H1 (cell line): ENCODE measurements at regions not wholly inside any gene's neighbourhood (a gene's known extent, or its start where the extent isn't known, plus 50 kb on each side); places are given as distances from the start of the nearest gene placed in this dataset.

Experiments
- CTCF ChIA-PET: fragments of 300-600 bp; sonication (Branson Sonifier 250); formaldehyde crosslinking; loops from one replicate; lab custom pipeline; 2021; ENCODE audit not compliant: partially characterized antibody; lab: Charles Lee
- POLR2A ChIA-PET: fragments of 300-600 bp; sonication (Branson Sonifier 250); formaldehyde crosslinking; loops from one replicate; lab custom pipeline; 2021; ENCODE audit warnings: inconsistent platforms; ENCODE audit not compliant: partially characterized antibody; lab: Charles Lee
- DNase-seq, 2 experiments: peaks; one replicate each; pipeline versions ENCODE4 v3.0.0 to v3.0.0-alpha.2; 2010 to 2022; ENCODE audit warnings: low spot score in 2 of 2, low read depth in 1 of 2, mixed read lengths in 1 of 2
- FAIRE-seq: peaks from 2 replicates; lab custom pipeline; 2011; peaks lifted over from hg19 to GRCh38; lab: Jason Lieb, UNC
- H2AFZ ChIP-seq: 2 replicates; pipeline ENCODE4 v1.8.1; 2012; ENCODE audit warnings: low read length, inconsistent platforms
- H2AK5ac ChIP-seq: 2 replicates; pipeline ENCODE4 v1.6.1; 2013; ENCODE audit warnings: low read depth, low read length
- H2BK120ac ChIP-seq: replicated peaks from 2 replicates; pipeline ENCODE3; 2013; ENCODE audit warnings: low read depth, low read length, inconsistent platforms
- H2BK12ac ChIP-seq: 2 replicates; pipeline ENCODE4 v1.6.1; 2013; ENCODE audit warnings: low read depth, low read length
- H2BK15ac ChIP-seq: 2 replicates; pipeline ENCODE4 v1.6.1; 2013; ENCODE audit warnings: low read length
- H2BK20ac ChIP-seq: 2 replicates; pipeline ENCODE4 v1.6.1; 2013; ENCODE audit warnings: low read length
- H2BK5ac ChIP-seq: 2 replicates; pipeline ENCODE4 v1.6.1; 2013; ENCODE audit warnings: low read depth, low read length
- H3K14ac ChIP-seq: 2 replicates; pipeline ENCODE4 v1.6.1; 2013; ENCODE audit warnings: inconsistent platforms; ENCODE audit not compliant: insufficient read length
- H3K18ac ChIP-seq: 2 replicates; pipeline ENCODE4 v1.6.1; 2013; ENCODE audit warnings: low read length; ENCODE audit errors: extremely low read depth
- H3K23ac ChIP-seq: 2 replicates; pipeline ENCODE4 v1.6.1; 2013; ENCODE audit warnings: inconsistent platforms; ENCODE audit not compliant: insufficient read length
- H3K23me2 ChIP-seq: 2 replicates; pipeline ENCODE4 v1.6.1; 2013; ENCODE audit warnings: low read depth, low read length
- H3K27ac ChIP-seq: 2 replicates; pipeline ENCODE4 v1.6.1; 2011; ENCODE audit warnings: low read depth, low read length, inconsistent platforms
- H3K27me3 ChIP-seq, 4 experiments: replicated peaks in 1 of 4; 1 replicate in 1 of 4; 2 replicates in 3 of 4; pipeline versions ENCODE4 v1.6.1 to v1.8.1; 2011 to 2013; ENCODE audit warnings: low read length in 3 of 4, mild to moderate bottlenecking in 3 of 4, inconsistent platforms in 2 of 4, mixed read lengths in 2 of 4, moderate library complexity in 1 of 4; ENCODE audit not compliant: control insufficient read depth in 3 of 4, insufficient read depth in 3 of 4; ENCODE audit errors: extremely low read depth in 1 of 4
- H3K36me3 ChIP-seq, 4 experiments: 2 replicates each; pipeline versions ENCODE4 v1.6.1 to v1.8.1; 2011 to 2013; ENCODE audit warnings: mild to moderate bottlenecking in 4 of 4, low read length in 3 of 4, moderate library complexity in 2 of 4, control low read depth in 1 of 4, inconsistent platforms in 1 of 4; ENCODE audit not compliant: insufficient read depth in 4 of 4, control insufficient read depth in 2 of 4
- H3K4ac ChIP-seq: replicated peaks from 2 replicates; pipeline ENCODE3; 2013; ENCODE audit warnings: low read length, low read depth, mixed read lengths, inconsistent platforms; ENCODE audit not compliant: insufficient read length
- H3K4me1 ChIP-seq, 4 experiments: replicated peaks in 1 of 4; 1 replicate in 1 of 4; 2 replicates in 3 of 4; pipeline versions ENCODE4 v1.6.1 to v1.8.1; 2011 to 2013; ENCODE audit warnings: low read length in 3 of 4, inconsistent platforms in 2 of 4, mixed read lengths in 1 of 4; ENCODE audit not compliant: insufficient read depth in 4 of 4, control insufficient read depth in 3 of 4
- H3K4me2 ChIP-seq, 2 experiments: 2 replicates each; pipeline versions ENCODE4 v1.6.1 to v1.8.1; 2011 to 2013; ENCODE audit warnings: low read depth in 2 of 2, low read length in 2 of 2, control low read depth in 1 of 2, inconsistent platforms in 1 of 2, mild to moderate bottlenecking in 1 of 2; ENCODE audit not compliant: insufficient read depth in 1 of 2
- H3K4me3 ChIP-seq, 4 experiments: fragments of 200-600, 300-600 bp in 1 of 4; sonication (generic), shearing (Covaris generic), sonication (Bioruptor Twin) in 1 of 4; 2 replicates each; pipeline versions ENCODE4 v1.5.1 to v1.8.1; 2011 to 2016; ENCODE audit warnings: low read length in 4 of 4, low read depth in 3 of 4, control low read depth in 2 of 4, inconsistent platforms in 2 of 4, mild to moderate bottlenecking in 2 of 4, mixed read lengths in 1 of 4, moderate library complexity in 1 of 4; ENCODE audit not compliant: insufficient read depth in 2 of 4; ENCODE audit errors: extremely low read depth in 1 of 4
- H3K56ac ChIP-seq: replicated peaks from 2 replicates; pipeline ENCODE3; 2013; ENCODE audit warnings: low read depth, mild to moderate bottlenecking, mixed read lengths, low read length, inconsistent platforms; ENCODE audit not compliant: insufficient read length
- H3K79me1 ChIP-seq: 2 replicates; pipeline ENCODE4 v1.6.1; 2013; ENCODE audit warnings: low read depth, low read length, control low read depth
- H3K79me2 ChIP-seq, 2 experiments: 2 replicates each; pipeline versions ENCODE4 v1.6.1 to v1.8.1; 2012 to 2013; ENCODE audit warnings: low read length in 2 of 2, mild to moderate bottlenecking in 2 of 2, inconsistent platforms in 1 of 2; ENCODE audit not compliant: insufficient read depth in 2 of 2, control insufficient read depth in 1 of 2
- H3K9ac ChIP-seq, 4 experiments: replicated peaks in 1 of 4; 1 replicate in 1 of 4; 2 replicates in 3 of 4; pipeline versions ENCODE4 v1.6.1 to v1.8.1; 2011 to 2013; ENCODE audit warnings: low read depth in 3 of 4, low read length in 3 of 4, control low read depth in 2 of 4, mild to moderate bottlenecking in 2 of 4, moderate library complexity in 2 of 4, inconsistent platforms in 1 of 4; ENCODE audit errors: extremely low read depth in 1 of 4
- H3K9me3 ChIP-seq, 2 experiments: 2 replicates each; pipeline versions ENCODE4 v1.6.1 to v1.8.1; 2012 to 2013; ENCODE audit warnings: mild to moderate bottlenecking in 2 of 2, moderate library complexity in 2 of 2, control low read depth in 1 of 2, inconsistent platforms in 1 of 2, low read depth in 1 of 2, low read length in 1 of 2, mixed read lengths in 1 of 2; ENCODE audit not compliant: insufficient read depth in 2 of 2
- H4K20me1 ChIP-seq, 2 experiments: replicated peaks in 1 of 2; 2 replicates each; pipeline versions ENCODE3 to v1.8.1; 2011 to 2013; ENCODE audit warnings: inconsistent platforms in 2 of 2, low read length in 2 of 2, mild to moderate bottlenecking in 1 of 2; ENCODE audit not compliant: insufficient read depth in 2 of 2, control insufficient read depth in 1 of 2
- H4K5ac ChIP-seq: 2 replicates; pipeline ENCODE4 v1.6.1; 2013; ENCODE audit warnings: low read length, low read depth, mixed read lengths, inconsistent platforms; ENCODE audit not compliant: insufficient read length
- H4K8ac ChIP-seq: 2 replicates; pipeline ENCODE4 v1.8.0; 2013; ENCODE audit warnings: mild to moderate bottlenecking, moderate library complexity, low read length, inconsistent platforms; ENCODE audit not compliant: insufficient read depth; ENCODE audit errors: extremely low read depth
- H4K91ac ChIP-seq: replicated peaks from 2 replicates; pipeline ENCODE3; 2013; ENCODE audit warnings: low read length, mixed read lengths, inconsistent platforms; ENCODE audit not compliant: insufficient read length
- ASH2L ChIP-seq: fragments of 200-600, 300-600 bp; sonication (generic); IDR thresholded peaks from one replicate; pipeline ENCODE4 v1.7.1; 2017; ENCODE audit warnings: low read length
- CBX8 ChIP-seq: fragments of 300-800, 300-1000 bp; sonication (generic); IDR thresholded peaks from 2 replicates; pipeline ENCODE4 v1.7.1; 2016; ENCODE audit warnings: low read depth, low read length, borderline replicate concordance
- CHD1 ChIP-seq: IDR thresholded peaks from 2 replicates; pipeline ENCODE4 v1.6.1; 2012; ENCODE audit warnings: low read depth, low read length, improper control_type of control experiment
- CHD2 ChIP-seq: IDR thresholded peaks from 2 replicates; pipeline ENCODE4 v1.6.1; 2012; ENCODE audit warnings: low read length, improper control_type of control experiment
- EZH2 ChIP-seq: fragments of 200-600 bp; sonication (generic); IDR thresholded peaks from 2 replicates; pipeline ENCODE4 v1.7.1; 2012; ENCODE audit warnings: low read depth, mild to moderate bottlenecking, moderate library complexity, low read length, inconsistent platforms; ENCODE audit not compliant: severe bottlenecking
- KDM5A ChIP-seq: fragments of 200-600 bp; IDR thresholded peaks from 2 replicates; pipeline ENCODE4 v1.7.1; 2012; ENCODE audit warnings: mild to moderate bottlenecking, low read length, inconsistent platforms, mixed read lengths
- MAFK ChIP-seq: IDR thresholded peaks from 2 replicates; pipeline ENCODE4 v1.6.1; 2012; ENCODE audit warnings: low read depth, mild to moderate bottlenecking, improper control_type of control experiment, low read length
- NANOG ChIP-seq: IDR thresholded peaks from 2 replicates; pipeline ENCODE4 v1.6.1; 2011; ENCODE audit warnings: low read length, low read depth, mild to moderate bottlenecking, inconsistent platforms; ENCODE audit not compliant: insufficient read depth, poor library complexity, severe bottlenecking
- NRF1 ChIP-seq: IDR thresholded peaks from 2 replicates; pipeline ENCODE4 v1.6.1; 2011; ENCODE audit warnings: mild to moderate bottlenecking, low read depth, low read length, improper control_type of control experiment
- POU5F1 ChIP-seq: IDR thresholded peaks from 2 replicates; pipeline ENCODE4 v1.6.1; 2011; ENCODE audit warnings: low read depth, mild to moderate bottlenecking, low read length, moderate library complexity
- SAP30 ChIP-seq: fragments of 300-600 bp; sonication (generic); IDR thresholded peaks from 2 replicates; pipeline ENCODE4 v1.7.1; 2012; ENCODE audit warnings: low read length, moderate library complexity, mild to moderate bottlenecking, inconsistent platforms; ENCODE audit not compliant: insufficient read depth, insufficient replicate concordance
- SP1 ChIP-seq: IDR thresholded peaks from 2 replicates; pipeline ENCODE4 v1.6.1; 2011; ENCODE audit warnings: low read depth, low read length
- SUZ12 ChIP-seq: fragments of 200-600 bp; sonication (generic); IDR thresholded peaks from 2 replicates; pipeline ENCODE4 v1.6.1; 2012; ENCODE audit warnings: mild to moderate bottlenecking, inconsistent platforms, low read length, moderate library complexity, mixed read lengths
- TAF7 ChIP-seq: optimal IDR thresholded peaks from 2 replicates; pipeline ENCODE3; 2011; ENCODE audit warnings: low read depth, mild to moderate bottlenecking, inconsistent platforms, low read length, moderate library complexity, borderline replicate concordance
- TBP ChIP-seq: IDR thresholded peaks from 2 replicates; pipeline ENCODE4 v1.6.1; 2011; ENCODE audit warnings: low read depth, low read length, improper control_type of control experiment
- TCF12 ChIP-seq: IDR thresholded peaks from 2 replicates; pipeline ENCODE4 v1.6.1; 2011; ENCODE audit warnings: low read depth, mild to moderate bottlenecking, low read length
- WGBS, 2 experiments: shearing (Covaris generic) in 1 of 2; methylation state at CpG; one replicate each; pipeline versions ENCODE4 v1.1.6 to v1.1.7; 2013 to 2015; ENCODE audit warnings: low lambda C conversion rate in 2 of 2, mixed read lengths in 2 of 2, inconsistent platforms in 1 of 2, low coverage in 1 of 2, missing lambda C conversion rate in 1 of 2; ENCODE audit not compliant: insufficient replicate concordance in 2 of 2, insufficient coverage in 1 of 2, insufficient read length in 1 of 2; ENCODE audit errors: extremely low coverage in 1 of 2, missing lambda C conversion rate in 1 of 2; 5-methylcytosine and 5-hydroxymethylcytosine counted together

DNA sequence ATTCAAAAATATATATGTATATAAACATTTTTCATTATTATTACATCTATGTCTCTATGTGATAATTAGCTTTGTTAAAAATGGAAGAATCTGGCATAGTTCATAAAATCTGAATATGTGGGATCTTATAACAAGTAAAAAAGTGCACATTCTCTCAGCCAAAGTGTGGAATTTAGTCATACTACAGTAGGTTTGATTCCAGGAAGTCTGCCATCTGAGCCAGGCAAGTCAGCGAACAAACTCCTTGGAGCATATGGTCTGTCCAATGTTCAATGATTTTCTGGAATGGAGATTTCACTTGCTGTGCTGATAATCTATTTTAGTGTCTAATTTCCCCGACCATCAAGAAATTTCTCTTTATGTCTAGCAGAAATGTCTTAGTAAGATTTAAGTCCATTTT, 1033.2 kb upstream of the NXPH2 start:
- no peaks in the 10 kb centered on the region for H3K79me1 ChIP-seq
- no peak overlapping the region for H3K9ac ChIP-seq
- H2AFZ ChIP-seq: no peak overlapping the region
- no peak overlapping the region for H2BK120ac ChIP-seq
- no peak overlapping the region for H4K8ac ChIP-seq
- no peak overlapping the region for H2BK5ac ChIP-seq
- no peaks in the 10 kb centered on the region for H3K79me2 ChIP-seq
- no peak overlapping the region for H3K4me2 ChIP-seq
- ChIA-PET POLR2A (no interaction called here), CTCF (no interaction called here)
- H2BK12ac ChIP-seq: no peak overlapping the region
- H3K18ac ChIP-seq: no peak overlapping the region
- no peak overlapping the region for H2AK5ac ChIP-seq
- no peak overlapping the region for H4K5ac ChIP-seq
- no peak overlapping the region for H3K27ac ChIP-seq
- no peak overlapping the region for H2BK20ac ChIP-seq
- H3K23me2 ChIP-seq: no peaks in the 10 kb centered on the region; the same call in 1 of the 2 replicates
- FAIRE-seq (no peak), DNase-seq (no peak)
- H3K9me3 ChIP-seq: no peaks in the 10 kb centered on the region
- H3K27me3 ChIP-seq: no peaks in the 10 kb centered on the region
- no peak overlapping the region for H3K14ac ChIP-seq
- no peaks in the 10 kb centered on the region for H3K4me1 ChIP-seq
- H3K36me3 ChIP-seq: no peaks in the 10 kb centered on the region
- H2BK15ac ChIP-seq: no peak overlapping the region
- no peaks in the 10 kb centered on the region for H4K20me1 ChIP-seq
- 85% methylated on average over 2 of the region's 2 CpGs; no CpG with 5 or more reads in 1 of the 2 experiments for WGBS, 2 experiments
- H3K4me3 ChIP-seq: no peak overlapping the region
- no peak overlapping the region for H3K23ac ChIP-seq
- no peak overlapping the region for H4K91ac ChIP-seq
- no peak overlapping the region for H3K56ac ChIP-seq
- no peak overlapping the region for H3K4ac ChIP-seq
- TF ChIP-seq SAP30 (no peak), TBP (no peak), CHD1 (no peak), SP1 (no peak), KDM5A (no peak), ASH2L (no peak), POU5F1 (no peak), TCF12 (no peak), EZH2 (no peak), CBX8 (no peak), SUZ12 (no peak), CHD2 (no peak), MAFK (no peak), NRF1 (no peak), TAF7 (no peak), NANOG (no peak)
